NCI-H2081 (cell line): ENCODE measurements at regions not wholly inside any gene's neighbourhood (a gene's known extent, or its start where the extent isn't known, plus 50 kb on each side); places are given as distances from the start of the nearest gene placed in this dataset.
A peak's percentile ranks its signal among the peaks of the same experiment; 100 is the strongest.

Experiments used
- DNase-seq, 2 experiments: peaks; one replicate each; lab custom pipeline; 2025; lab: John Stamatoyannopoulos, UW

DNA sequence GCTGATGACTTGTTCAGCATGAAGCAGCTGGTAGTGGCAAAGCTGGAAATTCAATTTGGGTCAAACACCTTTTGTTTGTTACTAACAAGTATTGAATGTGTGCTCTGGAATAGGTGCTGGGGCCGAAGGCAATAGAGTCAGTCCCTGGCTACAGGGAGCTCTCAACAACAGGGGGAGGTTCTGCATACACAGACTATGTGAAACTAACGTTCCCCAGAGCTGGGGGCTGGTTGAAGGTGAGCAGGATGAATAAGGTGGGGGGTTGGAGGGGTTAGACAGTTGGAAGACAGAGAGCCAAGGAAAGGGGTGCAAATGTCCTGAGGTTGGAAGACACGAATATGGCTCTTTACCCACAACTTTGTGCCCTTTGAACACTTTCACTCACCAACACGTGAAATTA is 84.1 kb upstream of the PLPP4 start:
- no peak for DNase-seq

DNA sequence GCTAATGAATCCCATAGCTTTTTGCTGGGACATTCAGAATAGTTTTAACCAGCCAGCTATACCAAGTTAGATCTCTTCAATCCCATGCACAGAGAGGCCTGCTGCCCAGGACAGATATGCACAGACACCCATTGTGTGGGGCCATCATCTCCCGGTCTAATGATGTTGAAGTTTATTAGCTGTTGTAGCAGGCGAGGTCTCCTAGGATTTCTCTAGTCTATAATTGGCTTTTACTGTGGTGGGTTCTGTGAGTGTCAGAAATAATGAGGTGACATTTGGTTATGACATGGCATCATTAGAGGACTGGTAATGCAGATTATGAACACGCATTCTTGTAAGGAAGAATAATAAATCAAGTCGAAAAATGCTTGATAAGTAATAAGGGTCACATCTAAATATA is 81.4 kb upstream of the PLPP4 start:
- DNase-seq: no peak

DNA sequence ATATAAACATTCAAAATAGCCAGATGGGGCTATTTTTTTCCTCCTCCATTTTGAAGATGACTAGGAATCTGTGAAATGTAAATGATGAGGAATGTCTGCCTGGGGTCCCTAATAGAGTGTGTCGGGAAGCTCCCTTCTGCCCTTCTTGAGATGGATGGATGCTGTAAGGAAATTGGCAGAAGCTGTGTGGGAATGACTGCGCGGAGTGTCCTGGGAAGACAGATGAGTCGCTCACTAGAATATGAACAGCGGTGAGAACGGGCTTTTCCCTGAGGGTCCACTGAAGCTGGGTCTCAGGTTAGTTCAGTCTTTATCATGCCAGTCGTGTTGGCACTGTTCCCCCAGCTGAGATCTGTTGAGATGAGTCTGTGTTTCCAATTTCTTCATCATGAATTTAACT is 75.1 kb upstream of the PLPP4 start:
- no peak for DNase-seq

DNA sequence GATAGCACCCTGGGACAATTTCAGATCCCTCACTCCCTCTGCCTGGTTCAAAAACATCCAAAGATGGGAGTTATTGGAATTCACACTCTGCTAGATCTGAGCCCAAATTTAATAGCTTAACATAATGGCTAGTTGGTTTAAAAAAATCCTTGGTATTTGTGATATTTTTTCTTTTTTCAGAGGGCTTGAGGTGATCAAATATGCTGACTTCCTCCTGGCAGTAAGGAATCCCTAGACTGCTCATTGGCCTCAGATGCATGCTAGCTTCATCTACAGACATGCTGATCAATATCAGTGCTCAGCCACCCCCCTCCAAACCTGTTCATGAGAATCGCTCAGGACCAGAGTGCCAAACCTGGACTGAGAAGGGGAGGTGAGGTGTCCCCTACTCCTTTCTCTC is 74.7 kb upstream of the PLPP4 start:
- DNase-seq: no peak

DNA sequence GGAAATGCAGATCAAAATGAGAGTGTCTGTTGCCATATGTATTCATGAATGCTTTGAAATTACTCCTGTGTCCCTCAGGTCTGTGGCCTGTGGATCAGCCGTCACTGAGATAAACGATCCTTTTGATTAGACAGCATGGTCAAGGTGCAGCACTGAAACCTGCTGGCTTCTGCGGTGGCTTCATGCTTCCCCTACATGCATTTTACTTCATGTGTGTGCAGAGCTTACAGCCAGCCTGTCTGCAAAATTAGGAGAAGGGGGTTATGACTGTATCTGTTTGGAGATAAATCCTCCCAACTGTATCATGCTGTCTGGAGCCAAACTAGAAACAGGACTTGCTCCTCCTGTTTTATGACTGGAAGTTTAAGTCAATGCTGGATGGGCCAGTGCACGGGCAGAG is 71.0 kb upstream of the PLPP4 start:
- DNase-seq: no peak

DNA sequence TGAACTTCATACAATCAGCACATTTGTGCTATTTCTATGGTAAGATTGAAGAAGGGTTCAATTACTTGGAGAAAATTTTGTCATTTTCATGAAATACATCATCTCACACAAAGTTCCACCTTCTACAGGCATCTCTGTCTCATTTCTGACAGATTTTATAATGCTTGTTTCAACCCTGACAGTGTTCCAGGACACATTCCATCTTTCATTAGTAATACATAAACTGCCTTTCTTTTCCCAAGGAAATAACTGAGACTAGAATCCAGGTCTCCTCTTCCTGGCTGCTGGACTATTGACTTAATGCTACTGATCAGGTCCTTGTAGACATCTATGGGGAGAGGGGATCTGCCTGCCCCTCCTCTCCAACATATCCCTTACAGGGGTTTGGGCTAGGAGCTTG is 70.1 kb upstream of the PLPP4 start:
- DNase-seq: no peak

DNA sequence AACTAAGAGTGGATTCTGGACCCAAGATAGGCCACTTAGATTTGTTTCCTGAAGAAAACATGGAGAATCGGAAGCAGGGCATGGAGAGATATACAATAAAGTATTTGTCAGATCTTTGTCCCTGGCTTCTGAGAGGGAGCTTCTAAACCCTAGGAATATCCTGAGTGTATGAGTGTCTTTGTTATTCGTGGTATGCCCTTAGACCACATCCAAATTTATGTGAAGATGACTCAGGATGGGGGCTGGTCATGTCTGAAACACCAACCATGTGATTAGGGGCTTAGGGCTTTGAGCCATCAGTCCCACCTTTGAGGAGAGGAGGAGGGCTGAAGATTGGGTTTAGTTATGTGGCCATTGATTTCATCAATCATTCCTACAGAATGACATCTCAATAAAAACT is 69.7 kb upstream of the PLPP4 start:
- DNase-seq: no peak

DNA sequence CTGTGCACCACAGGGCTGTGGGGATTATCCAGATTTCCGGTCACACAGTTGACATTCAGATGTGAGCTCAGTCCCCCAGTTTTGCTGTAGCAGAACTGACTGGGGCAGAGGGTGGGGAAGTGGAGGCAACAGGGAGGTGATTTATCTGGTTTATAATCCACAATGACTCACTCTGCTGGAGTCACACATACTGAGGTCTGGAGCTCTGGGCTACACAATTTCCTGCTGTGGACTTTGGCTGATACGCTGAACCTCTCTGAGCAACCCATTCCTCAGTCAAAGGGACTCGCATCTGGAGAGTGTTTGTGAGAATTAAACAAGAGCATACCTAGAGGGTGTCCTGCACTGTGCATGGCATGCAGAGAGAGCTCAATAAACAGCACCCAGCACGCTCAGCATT is 64.8 kb upstream of the PLPP4 start:
- no peak for DNase-seq

DNA sequence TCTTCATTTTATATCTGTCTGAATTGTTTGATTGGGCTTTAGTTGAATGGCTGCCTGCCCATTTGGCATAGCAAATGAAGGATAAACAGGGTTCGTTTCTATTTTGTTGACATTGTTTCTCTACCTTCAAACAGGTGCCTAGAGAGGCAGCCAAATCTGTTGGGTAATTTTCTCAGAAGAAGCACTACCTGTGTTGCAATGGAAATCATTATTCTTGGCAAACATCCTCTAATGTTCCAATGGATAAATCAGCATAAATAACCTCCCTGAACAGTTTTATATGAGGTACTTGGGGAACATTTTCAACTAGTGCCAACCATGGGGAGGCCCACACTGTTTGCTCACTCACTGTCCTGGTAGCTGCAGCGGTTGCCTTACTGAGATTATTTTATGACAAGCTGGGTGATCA is 64.4 kb upstream of the PLPP4 start:
- DNase-seq: peak in 1 of 2 experiments; percentile 13

DNA sequence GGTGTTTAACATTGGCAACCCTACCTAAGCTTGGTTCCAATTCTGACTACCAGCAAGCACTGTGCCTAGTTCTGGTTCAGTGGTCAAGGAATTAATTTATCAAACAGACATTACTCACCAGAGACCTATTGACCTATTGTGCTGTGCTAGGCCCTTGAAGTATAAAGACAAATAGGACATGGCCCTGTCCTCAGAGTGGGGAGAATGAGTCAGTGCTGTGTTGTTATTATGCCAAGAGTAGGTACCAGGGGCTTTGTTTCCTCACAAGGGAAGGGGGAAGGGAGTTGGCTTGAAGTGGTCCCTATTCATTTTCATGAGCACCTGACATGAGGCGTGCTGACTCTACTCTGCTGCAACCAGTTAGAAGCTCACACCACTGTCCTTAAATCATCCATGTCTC is 62.6 kb upstream of the PLPP4 start:
- no peak for DNase-seq

DNA sequence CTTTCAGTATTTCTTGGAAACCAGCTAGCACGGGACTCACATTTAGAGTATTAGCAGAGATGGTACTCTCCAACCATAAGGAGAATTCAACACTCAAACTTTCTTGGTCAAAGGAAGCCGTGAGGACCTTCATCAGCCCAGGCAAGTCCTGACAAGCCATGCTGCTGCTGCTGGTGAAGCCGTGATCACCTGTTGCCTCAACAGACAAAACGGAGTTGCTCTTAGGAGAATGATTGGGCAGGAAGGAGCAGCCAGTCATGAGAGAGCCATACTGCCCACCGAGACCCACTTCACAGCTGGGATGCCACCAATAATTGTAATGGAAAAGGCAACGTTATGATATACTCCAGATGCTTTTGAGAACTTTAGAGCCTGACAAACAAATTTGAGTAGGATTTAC is 60.8 kb upstream of the PLPP4 start:
- no peak for DNase-seq

DNA sequence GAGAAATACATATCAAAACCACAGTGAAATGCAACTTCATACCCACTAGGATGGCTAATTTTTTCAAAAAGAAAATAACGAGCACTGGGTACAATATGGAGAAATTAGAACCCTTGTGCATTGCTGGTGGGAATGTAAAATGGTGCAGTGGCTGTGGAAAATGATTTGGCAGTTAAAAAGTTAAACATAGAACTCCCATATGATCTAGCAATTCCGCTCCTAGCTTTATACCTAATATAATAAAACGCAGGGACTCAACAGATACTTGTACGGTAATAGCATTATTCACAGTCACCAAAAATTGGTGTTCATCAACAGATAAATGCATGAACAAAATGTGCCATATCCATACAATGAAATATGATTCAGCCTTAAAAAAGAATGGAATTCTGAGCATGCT is 58.8 kb upstream of the PLPP4 start:
- no peak for DNase-seq

DNA sequence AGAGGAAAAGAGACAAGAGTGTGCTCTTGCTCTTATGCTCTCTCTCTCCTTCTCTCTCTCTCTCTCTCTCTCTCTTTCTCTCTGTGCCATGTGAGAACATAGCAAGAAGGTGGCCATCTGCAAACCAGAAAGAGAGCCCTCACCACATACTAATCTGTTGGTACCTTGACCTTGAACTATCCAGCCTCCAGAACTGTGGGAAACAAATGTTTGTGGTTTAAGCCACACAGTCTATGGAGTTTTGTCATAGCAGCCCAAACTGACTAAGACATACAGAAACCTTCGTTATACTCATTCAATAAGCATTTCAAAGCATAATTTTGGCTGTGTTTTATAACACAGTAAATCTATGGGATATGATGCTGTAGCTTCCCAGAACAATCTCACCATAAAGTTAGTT is 56.4 kb upstream of the PLPP4 start:
- DNase-seq: no peak

DNA sequence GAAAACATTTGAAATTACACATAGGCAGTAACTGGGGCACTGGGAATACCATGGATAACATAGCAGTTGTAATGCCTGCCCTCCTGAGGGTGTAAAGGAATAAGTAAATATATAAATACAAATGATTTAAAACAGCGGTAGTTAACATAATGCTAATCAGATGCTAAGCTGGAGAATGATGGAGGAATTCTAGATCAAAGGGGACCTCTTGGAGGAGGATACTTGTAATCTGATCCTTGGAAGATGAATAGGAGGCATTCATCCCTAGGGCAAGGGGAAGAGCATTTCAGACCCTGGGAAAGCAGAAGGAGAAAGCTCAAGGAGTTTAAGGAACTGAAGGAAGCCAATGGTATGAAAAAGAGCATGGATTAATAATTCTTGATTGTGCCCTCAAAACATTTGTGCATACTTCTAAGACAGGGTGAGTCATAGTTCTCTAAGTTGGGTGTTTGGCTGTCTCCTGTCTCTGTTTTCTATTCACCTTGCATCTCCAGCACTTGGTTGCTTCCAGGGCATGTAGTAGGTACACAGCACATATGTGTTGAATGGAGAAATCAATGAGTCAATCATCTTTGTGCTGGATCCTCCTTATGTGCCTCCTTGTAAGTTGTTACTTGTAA is 54.8 kb upstream of the PLPP4 start:
- no peak for DNase-seq

DNA sequence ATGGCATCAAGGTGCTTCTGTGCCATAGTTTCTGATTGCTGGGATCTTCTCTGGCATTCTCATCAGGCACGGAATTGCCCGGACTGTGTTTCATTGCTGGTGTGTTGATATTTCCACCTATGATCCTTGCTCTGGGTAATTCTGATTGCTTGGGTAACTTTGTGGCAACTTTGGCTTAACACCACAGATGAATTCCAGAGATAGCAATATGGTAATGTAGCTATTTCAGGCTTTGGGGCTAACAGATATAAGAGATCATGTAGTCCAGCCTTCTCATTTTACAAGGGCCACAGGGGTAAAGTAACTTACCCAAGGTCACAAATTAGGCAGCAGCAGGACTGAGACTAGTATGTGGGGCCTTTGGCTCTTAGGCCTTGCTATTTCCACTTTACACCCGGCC is 53.9 kb upstream of the PLPP4 start:
- no peak for DNase-seq

DNA sequence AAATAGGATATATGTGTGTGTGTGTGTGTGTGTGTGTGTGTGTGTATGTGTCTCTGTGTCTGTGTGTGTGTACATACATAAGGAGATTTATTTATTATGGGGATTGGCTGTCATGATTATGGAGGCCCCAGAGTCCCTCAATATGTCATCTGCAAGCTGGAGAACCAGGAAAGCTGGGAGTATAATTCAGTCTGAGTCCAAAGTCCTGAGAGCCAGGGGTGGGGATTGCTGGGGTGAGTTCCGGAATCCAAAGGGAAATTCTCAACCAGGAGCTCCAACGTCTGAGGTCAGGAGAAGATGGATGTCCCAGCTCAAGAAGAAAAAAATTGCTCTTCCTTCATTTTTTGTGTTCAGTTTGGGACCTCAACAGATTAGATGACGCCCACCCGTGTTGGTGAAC is 50.7 kb upstream of the PLPP4 start:
- DNase-seq: no peak
